ENCODE measurements at regions not wholly inside any gene's neighbourhood (a gene's known extent, or its start where the extent isn't known, plus 50 kb on each side); places are given as distances from the start of the nearest gene placed in this dataset.
"Not testable (repeated sequence)": the region's sequence is repeated elsewhere in the genome, so short reads cannot be mapped to it uniquely, and the experiment has no call there.

- in situ Hi-C loops (cut with MboI; ENCODE audit: low sequenced_read_pairs), result not testable (repeated sequence)
Observed at GRCh38 chr10:45117940-45118339, 117.2 kb downstream of the ZNF22 start.

DNA sequence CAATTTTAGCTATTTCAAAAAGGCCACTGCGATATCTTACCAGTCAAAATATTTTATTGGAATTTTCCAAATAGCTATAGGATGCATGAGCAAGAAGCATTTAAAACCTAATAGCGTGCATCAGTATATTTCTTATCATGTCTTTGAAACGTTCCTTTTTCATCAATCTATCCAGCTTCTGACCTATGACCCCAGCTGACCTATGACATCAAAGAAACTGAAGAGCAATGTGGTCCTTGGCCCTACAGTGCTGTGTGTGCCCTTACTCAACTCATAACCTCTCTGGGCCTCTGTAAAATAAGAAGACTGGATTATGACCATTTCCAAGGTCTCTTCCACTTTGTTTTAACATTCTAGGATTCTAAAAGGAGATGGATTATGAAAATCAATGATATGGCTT, 118.2 kb downstream of the ZNF22 start:
- in situ Hi-C loops (cut with MboI; ENCODE audit: low sequenced_read_pairs), result no loop called here

GRCh38 chr10:45122180-45122860, 121.6 kb downstream of the ZNF22 start:
- in situ Hi-C loops (cut with MboI; ENCODE audit: low sequenced_read_pairs), result not testable (repeated sequence)

GRCh38 chr10:45135443-45136198, 134.9 kb downstream of the ZNF22 start:
- in situ Hi-C loops (cut with MboI; ENCODE audit: low sequenced_read_pairs), result no loop called here

- in situ Hi-C loops (cut with MboI; ENCODE audit: low sequenced_read_pairs), result no loop called here
Observed at GRCh38 chr10:45136256-45136655, 135.5 kb downstream of the ZNF22 start.

DNA sequence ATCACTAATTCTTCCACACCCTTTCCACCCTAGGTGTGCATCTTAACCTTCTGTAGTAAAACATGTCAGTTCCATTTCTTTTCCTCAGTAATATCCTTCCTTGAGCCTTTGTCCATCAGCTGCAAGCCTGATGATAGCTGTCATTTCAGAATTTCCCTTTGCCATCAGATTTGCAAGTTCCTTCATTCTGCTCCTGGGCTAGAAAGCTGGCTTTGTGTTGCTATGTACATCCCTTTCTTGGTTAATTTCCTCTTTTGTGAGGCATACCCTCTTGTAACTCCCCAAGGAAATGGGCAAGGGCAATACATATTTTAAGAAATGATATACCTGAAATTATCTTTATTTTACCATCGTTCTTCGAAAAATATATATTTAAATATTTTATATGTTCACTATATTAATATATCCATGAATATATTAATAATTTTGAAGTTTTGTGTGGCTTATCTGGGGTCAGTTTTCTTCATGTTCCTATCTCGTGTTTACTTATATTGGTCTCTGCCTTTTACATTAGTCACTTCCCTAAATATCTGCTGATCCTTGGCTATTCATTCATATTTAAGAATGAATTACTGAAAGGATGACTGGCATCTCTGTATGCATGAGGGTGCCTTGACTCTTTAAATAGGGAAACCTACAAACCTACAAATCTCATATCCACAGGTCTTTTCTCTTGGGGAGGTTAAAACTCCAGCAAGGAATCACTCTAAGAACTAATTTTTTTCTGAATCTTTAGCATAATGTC, 143.8 kb downstream of the ZNF22 start:
- in situ Hi-C loops (cut with MboI; ENCODE audit: low sequenced_read_pairs), result no loop called here

DNA sequence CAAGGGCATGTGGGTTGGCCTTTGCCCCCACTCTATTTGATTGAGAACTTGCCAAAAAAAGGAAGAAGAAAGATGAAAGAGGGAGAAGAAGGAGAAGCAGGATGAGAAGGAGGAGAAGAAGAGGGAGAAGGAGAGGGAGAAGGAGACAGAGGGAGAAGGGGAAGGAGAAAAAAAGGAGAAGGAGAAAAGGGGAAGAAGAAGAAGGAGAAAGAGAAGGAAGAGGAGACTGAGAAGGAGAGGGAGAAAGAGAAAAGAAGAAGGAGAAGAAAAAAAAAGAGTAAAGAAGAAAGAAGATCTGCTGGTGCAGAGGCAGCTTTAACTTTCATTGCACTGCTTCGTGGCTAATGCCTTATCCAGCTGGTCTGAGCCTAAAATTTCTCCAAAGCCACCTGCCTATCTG, 144.4 kb downstream of the ZNF22 start:
- in situ Hi-C loops (cut with MboI; ENCODE audit: low sequenced_read_pairs), result not testable (repeated sequence)

DNA sequence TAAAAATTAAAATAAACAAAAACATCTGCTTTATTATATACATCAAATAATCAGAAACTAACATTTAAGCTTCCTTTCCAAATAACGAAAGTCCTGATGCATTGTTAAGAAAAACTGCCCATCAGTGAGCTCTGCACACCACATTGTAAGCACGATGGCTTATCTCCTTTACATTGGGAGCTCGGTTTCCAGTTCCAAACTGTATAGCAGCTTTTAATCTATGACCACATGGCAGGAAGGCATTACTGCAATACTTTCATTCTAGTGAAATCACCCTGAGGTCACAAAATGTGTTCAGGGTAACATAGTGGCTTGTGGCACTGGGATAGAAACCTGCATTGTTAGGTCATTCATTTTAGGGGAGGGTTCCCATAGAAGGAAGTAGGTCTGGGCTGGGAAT, 146.3 kb downstream of the ZNF22 start:
- in situ Hi-C loops (cut with MboI; ENCODE audit: low sequenced_read_pairs), result no loop called here

DNA sequence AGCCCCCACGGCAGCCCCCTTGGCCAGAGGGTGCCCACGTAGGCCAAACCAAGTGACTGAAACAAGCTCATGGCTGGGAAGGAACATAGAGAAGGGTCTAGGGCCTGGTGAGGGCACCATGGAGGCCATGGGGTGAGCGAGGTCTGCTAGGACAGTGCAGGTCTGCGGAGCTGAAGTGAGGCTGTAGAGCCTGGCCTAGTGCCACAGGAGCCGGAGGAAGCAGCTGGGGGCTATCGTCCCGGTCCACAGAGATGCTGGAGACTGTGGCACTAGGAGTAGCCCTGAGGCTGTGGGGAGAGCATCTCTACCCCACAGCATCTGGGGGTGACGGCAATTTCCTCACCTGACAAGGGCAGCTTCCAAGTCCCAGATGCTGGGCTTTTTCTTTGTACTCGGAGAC, 150.3 kb downstream of the ZNF22 start:
- in situ Hi-C loops (cut with MboI; ENCODE audit: low sequenced_read_pairs), result no loop called here

DNA sequence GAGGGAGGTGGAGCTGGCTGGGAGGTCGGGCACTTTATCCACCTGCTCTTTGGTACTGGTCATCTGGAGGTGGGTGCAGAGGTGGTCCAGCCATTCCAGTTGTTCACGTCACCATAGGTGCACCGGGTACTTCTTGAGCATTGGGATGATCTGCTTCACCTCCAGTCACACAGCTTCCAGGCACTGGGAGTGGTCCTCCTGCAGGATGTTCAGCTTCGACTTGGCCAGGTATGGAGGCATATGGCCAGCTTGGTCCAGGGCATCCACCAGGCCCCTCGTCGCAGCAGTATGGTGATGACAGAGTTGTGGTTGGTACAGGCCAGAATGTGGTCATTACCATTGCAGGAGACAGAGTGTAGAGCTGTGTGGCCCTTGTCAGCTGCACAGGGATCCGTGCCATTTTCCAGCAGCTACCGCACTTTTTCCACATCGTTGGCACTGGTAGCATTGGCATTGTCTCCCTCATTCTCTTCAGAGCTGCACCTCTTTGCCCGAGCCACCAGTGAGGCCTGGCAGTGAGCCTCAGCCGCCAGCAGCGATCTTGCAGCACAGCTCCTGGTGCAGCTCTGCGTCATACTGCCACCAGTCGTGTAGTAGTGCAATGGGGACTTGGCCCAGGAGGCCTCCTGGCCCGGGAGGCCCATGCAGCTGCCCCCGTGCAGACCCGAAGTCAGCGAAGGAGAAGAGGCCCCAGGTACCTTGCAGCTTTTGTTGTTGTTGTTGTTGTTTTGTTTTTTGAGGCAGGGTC, 150.9 kb downstream of the ZNF22 start:
- in situ Hi-C loops (cut with MboI; ENCODE audit: low sequenced_read_pairs), result no loop called here

- in situ Hi-C loops (cut with MboI; ENCODE audit: low sequenced_read_pairs), result no loop called here
Observed at GRCh38 chr10:45152726-45153125, 152.0 kb downstream of the ZNF22 start.

- in situ Hi-C loops (cut with MboI; ENCODE audit: low sequenced_read_pairs), result no loop called here
Observed at GRCh38 chr10:45154502-45154901, 153.8 kb downstream of the ZNF22 start.

DNA sequence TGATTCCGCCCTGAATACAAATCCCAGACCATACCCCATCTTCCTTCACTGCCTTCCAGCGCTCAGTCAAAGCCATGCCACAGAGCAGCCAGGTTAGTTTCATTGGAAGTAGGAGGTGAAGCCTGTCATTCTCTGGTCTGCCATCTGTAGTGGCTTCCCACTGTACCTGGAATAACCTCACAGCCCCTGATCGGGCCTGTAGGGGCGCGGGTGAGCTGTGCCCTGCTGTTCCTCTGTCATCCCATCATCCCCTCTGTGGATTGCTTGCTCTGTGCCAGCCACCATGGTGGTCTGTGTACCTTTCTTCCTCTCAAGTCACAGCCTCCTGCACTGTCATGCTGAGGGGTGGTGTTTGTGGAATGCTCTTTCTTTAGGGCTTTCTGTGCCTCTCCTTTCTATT, 155.1 kb downstream of the ZNF22 start:
- in situ Hi-C loops (cut with MboI; ENCODE audit: low sequenced_read_pairs), result no loop called here

- in situ Hi-C loops (cut with MboI; ENCODE audit: low sequenced_read_pairs), result no loop called here
Observed at GRCh38 chr10:45160271-45160670, 155.1 kb downstream of the OR13A1 start.

GRCh38 chr10:45163315-45163975, 152.0 kb downstream of the OR13A1 start:
- in situ Hi-C loops (cut with MboI; ENCODE audit: low sequenced_read_pairs), result no loop called here

- in situ Hi-C loops (cut with MboI; ENCODE audit: low sequenced_read_pairs), result not testable (repeated sequence)
Observed at GRCh38 chr10:45175520-45176118, 139.8 kb downstream of the OR13A1 start.

DNA sequence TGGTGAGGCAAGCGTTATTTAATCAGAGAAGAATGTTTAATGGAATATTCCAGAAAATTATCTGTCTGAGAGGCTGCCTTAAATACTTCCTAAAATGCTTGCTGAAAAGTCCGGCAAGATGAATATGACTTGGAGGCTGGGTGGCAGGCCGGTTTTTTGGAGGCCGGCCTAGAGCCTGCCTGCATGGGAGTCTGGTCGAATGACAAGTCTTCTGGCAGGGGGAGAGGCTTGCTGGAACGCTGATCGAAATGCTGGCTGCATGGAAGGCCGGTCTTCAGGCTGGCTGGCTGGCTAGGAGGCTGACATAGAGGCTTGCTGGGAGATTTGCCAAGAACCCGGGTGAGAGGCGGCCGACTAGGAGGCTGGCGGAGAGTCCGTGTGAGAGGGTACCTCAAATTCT, 135.7 kb downstream of the OR13A1 start:
- in situ Hi-C loops (cut with MboI; ENCODE audit: low sequenced_read_pairs), result no loop called here

GRCh38 chr10:45180507-45180906, 134.9 kb downstream of the OR13A1 start:
- in situ Hi-C loops (cut with MboI; ENCODE audit: low sequenced_read_pairs), result no loop called here

GRCh38 chr10:45180946-45181875, 134.2 kb downstream of the OR13A1 start:
- in situ Hi-C loops (cut with MboI; ENCODE audit: low sequenced_read_pairs), result no loop called here
